ENCODE measurements at regions not wholly inside any gene's neighbourhood (a gene's known extent, or its start where the extent isn't known, plus 50 kb on each side); places are given as distances from the start of the nearest gene placed in this dataset.
"Not testable (repeated sequence)": the region's sequence is repeated elsewhere in the genome, so short reads cannot be mapped to it uniquely, and the experiment has no call there.

DNA sequence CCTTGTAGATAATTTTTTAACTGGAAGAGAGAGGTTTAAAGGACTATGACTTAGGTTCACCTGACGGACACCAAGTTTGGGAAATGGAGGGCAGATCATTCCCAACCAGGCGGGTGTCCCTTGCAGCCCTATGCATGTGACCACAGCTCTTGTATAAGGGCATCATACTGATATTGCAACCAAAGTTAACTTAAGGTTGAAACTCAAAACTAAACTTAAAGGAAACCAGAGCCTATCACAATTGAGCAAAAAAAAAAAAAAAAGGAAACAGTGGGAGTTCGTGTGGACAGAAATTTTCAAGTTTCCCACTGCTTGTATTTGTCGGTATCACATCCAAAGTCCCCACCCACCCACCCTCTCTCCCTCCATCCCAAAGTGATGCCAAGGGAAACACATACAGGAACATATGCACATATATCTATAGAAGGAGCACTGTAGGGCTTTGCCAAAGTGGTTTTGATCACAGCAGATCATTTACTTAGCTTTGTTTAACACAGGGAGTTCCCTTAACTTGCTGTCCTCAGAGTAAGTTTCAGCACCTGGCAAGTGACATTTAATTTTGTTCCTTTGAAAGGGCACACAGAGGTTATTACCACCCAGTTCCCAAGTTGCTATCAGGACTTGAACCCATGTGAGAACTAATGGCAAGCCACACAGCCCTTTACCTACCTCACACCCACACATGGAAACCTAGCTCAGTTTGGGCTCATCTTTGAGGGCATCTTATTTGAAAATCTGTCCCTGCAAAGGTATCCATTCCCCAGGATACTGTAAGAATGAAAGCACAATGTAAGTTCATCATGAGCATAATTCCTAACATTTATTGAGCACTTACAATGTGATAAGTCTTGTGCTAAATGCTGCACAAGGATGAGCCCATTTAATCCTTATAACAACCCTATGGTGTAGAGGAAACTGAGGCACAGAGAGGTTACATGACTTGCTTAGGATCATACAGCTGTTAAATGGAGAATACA lies 204.5 kb upstream of the CMC1 start:
- no peak for DNase-seq

DNA sequence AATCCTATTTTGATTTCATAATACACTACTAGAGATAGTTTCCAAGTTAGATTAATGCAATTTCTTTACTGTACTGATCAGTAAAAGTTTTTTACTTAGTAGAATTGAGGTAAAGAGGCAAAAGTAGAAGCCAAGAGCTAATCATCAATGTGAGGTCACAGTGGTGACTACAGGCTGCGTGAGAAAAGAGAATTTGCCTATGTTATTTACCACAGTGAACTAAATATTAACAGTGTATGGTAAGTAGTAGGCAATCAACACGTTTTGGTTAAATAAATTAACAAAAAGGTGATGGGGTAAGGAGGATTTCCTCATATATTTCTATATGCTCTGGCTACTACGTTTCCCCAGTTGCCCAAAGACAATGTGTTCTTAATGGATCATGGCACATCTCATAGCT lies 202.2 kb upstream of the CMC1 start:
- DNase-seq: no peak

- DNase-seq: no peak
Observed at GRCh38 chr3:28039829-28040228, 201.6 kb upstream of the CMC1 start.

DNA sequence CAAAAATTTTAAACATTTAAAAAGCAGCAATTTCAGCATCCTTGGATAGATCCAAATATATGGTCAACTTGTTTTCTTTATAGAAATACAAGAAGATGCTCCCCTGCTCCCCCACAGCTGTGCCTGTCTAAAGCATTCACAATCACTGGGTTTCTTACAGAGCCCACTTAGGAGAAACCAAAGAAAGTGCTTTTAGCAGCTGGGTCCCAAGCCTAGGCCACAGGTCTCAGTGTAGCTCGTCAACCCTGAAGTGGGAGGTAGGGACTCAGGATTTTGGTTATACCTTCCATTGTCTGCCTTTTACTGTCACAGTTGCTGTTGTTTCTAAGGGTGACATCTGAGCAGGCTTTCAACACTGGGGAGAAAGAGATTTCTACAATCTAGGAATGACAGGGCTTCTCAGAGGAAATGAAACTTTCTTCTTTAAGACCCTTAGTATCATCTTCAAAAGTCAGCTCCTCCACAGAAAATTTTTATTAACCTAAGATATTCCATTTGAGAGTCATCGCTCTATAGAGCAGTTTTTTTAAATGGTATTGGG lies 199.3 kb upstream of the CMC1 start:
- no peak for DNase-seq

GRCh38 chr3:28042707-28043106 lies 198.7 kb upstream of the CMC1 start:
- DNase-seq: no peak

- no peak for DNase-seq
Observed at GRCh38 chr3:28050120-28050519, 191.3 kb upstream of the CMC1 start.

GRCh38 chr3:28050885-28051284 lies 190.5 kb upstream of the CMC1 start:
- no peak for DNase-seq

DNA sequence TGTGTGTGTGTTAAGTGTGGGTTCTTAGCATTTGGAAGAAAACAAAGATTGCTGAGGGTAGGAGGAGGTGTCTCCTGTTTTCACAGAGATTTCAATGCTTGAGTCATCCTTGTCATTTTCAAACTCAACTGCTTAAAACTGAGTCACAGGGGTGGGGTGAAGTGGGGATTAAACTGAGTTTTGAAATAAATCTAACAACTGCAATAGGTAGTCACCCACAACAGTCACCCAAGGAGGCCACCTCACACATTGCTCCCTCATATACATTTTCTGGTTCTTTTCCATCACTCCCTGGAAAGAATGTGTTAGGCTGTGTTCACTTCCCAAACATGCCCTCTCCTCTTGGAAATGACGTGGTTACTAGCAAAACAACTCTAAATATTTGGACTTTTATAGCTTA lies 187.7 kb upstream of the CMC1 start:
- DNase-seq: no peak

- no peak for DNase-seq
Observed at GRCh38 chr3:28056806-28057205, 184.6 kb upstream of the CMC1 start.

- DNase-seq: no peak
Observed at GRCh38 chr3:28057539-28057938, 183.9 kb upstream of the CMC1 start.

DNA sequence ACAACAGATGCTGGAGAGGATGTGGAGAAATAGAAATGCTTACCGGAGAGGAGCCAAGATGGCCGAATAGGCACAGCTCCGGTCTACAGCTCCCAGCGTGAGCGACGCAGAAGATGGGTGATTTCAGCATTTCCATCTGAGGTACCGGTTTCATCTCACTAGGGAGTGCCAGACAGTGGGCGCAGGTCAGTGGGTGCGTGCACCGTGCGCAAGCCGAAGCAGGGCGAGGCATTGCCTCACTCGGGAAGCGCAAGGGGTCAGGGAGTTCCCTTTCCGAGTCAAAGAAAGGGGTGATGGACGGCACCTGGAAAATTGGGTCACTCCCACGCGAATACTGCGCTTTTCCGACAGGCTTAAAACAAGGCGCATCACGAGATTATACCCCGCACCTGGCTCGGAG lies 182.2 kb upstream of the CMC1 start:
- not testable (repeated sequence) for DNase-seq

DNA sequence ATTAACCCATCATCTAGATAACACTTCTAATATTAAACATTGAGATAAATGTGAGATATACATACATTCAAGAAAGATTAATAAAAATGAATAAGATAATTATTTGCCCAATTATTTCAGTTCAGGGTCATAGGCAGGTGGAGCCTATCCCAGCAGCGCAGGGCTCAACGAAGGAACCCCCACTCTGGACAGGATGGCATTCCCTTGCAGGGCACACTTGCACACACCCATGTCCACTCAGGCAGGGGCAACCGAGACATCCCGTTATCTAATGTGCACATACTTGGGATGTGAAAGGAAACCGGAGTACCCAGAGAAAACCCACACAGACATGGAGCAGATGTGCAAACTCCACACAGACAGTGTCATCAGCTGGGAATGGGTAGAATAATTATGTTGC lies 175.4 kb upstream of the CMC1 start:
- no peak for DNase-seq

DNA sequence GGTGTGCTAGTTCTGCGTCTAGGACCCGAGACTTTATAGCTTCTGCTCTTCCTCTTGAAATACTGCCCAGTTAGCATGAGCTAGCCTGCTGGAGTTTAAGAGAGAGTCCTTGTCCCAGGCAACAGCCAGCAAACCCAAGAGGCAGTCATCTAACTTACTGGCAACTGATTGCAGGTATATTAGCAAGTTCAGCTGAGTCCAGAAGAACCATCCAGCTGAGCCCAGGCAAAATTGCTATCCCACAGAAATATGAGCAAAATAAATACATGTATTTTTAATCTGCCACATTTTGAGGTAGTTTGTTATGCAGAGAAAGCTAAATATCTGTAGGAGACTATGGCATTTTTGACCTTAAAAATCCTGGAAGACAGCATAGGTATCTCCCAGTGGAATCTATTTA lies 174.4 kb upstream of the CMC1 start:
- no peak for DNase-seq

GRCh38 chr3:28068342-28068741 lies 173.1 kb upstream of the CMC1 start:
- no peak for DNase-seq

- no peak for DNase-seq
Observed at GRCh38 chr3:28069438-28069837, 172.0 kb upstream of the CMC1 start.

DNA sequence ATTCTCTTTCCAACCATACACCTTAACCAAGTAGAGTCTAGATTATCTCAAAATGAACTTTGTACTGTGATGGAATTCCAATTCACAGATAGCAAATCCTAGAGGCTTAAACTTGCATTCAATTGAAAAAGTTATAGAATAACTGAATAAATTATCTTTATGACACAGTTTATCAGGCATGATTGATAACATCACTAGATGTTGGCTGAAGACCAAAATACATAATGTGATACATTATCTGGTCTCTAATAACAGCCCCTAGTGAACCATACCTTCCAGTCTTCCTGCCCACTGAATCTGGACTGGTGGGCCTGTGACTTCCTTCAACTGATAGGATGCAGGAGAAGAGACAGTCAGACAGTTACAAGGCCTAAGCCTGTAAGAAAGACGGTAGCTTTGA lies 165.2 kb upstream of the CMC1 start:
- DNase-seq: no peak

DNA sequence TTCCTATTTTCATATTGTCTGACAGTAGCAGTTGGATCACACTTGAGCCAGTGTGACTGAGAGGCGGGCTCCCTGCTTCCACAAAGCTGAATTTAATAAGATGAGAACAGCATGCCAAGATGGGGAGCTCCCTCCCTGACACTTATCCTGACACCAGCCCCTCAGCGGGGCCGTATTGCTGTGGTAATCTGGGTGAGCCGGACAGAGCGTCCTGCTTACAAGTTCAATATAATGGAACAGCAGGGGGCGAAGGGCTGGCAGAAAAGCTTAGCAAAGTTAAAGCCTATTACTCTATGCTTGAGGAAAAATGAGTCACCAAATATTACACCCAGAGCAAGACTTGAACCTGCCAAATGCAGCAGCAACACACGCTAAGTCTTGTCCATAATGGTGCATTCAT lies 163.8 kb upstream of the CMC1 start:
- DNase-seq: no peak

DNA sequence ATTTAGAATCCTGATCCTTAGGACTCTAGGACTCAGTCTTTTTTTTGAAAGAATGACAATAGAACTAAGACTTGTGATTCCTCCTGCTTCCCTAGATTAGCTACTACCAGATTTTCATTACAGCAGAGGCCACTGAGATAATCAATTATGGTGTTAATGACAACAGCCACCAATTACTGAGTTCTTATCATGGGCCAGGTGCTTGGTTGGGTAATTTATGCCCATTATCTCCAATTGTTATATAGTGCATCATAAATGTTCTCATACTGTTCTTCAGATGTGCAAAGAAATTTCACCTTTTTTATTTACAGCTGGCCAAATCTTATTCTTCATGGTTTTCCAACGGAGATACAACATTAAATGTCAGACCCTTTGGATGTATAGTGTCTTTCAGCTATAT lies 162.9 kb upstream of the CMC1 start:
- no peak for DNase-seq

- DNase-seq: no peak
Observed at GRCh38 chr3:28080716-28081115, 160.7 kb upstream of the CMC1 start.

GRCh38 chr3:28081533-28081947 lies 159.9 kb upstream of the CMC1 start:
- no peak for DNase-seq

DNA sequence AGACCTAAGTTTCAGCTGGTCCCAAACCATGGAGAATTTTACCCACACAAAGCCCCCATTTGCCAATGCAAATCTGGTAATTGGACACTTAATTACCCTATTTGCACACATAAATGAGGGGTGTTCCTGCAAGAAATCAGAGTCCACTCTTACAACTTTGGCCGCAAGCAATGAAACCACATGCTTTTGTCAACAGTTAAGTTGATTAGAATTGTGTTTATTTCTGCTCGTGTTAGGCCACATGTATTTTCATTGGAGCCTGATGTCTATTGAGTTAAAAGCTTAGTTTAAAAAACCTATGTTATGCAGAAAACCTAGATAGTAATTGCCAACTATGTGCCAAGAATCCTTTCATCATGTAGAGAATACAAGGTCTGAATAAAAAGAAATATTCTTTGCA lies 153.8 kb upstream of the CMC1 start:
- no peak for DNase-seq

DNA sequence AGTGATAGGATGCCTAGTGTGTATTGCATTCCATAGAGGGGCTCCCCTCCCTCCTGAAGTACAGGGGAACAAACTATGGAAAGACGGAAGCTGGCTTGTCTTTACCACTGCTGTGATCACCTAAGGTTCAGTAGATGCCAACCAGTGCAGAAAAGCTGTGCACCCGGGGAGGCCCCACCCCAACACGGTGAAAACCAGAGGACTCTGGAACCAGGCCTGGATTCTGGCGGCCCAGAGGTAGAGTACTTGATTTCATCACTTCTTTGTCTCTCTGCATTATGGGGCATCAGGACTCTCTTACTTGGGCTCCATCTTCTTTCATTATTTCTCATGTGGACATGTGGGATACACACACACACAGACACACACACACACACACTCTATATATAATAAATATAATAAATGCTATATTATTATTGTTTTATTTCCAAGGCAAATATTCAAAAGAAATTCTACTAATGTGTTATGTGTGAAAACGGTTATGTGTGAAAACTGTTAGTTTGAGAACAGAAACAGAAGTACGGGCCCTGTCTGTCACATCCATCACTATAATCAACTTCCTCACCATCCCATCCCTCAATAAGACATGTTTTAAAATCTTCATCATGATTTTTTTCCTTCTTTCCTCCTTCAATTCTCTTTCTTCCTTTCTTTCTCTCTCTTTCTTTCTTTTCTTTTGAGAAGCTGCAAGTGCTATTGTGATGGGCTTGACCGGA lies 152.4 kb upstream of the CMC1 start:
- DNase-seq: no peak

DNA sequence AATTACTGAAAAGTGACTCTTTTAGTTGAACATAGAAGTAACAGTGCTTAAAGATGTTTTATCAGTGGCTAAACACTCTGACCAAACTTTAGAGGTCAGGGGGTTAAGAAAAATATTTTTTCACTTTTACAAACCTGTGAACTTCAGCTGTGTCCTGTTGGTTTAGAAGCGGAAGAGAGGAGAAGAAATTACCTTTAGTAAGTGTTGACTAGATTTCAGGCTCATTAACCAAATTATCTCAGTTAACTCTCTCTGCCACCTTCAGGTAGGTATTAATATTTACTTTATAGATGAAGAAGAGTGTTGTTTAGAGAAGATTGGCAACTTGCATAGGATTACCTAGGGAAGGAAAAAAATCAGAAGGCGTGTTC lies 151.9 kb upstream of the CMC1 start:
- no peak for DNase-seq
